Fibroblast of pulmonary artery (primary cell): ENCODE measurements at regions not wholly inside any gene's neighbourhood (a gene's known extent, or its start where the extent isn't known, plus 50 kb on each side); places are given as distances from the start of the nearest gene placed in this dataset.

ENCODE experiments used
- DNase-seq: peaks from one replicate; pipeline ENCODE4 v3.0.0-alpha.2; 2010; ENCODE audit warnings: low read depth
- H3K4me3 ChIP-seq: replicated peaks from 2 replicates; pipeline ENCODE4 v1.5.1; 2011; ENCODE audit warnings: low read depth, mild to moderate bottlenecking, control low read depth, low read length, moderate library complexity
- CTCF ChIP-seq: IDR thresholded peaks from 2 replicates; pipeline ENCODE4 v1.5.1; 2011; ENCODE audit warnings: mild to moderate bottlenecking, control low read depth, low read length, inconsistent platforms; ENCODE audit errors: missing control alignments

DNA sequence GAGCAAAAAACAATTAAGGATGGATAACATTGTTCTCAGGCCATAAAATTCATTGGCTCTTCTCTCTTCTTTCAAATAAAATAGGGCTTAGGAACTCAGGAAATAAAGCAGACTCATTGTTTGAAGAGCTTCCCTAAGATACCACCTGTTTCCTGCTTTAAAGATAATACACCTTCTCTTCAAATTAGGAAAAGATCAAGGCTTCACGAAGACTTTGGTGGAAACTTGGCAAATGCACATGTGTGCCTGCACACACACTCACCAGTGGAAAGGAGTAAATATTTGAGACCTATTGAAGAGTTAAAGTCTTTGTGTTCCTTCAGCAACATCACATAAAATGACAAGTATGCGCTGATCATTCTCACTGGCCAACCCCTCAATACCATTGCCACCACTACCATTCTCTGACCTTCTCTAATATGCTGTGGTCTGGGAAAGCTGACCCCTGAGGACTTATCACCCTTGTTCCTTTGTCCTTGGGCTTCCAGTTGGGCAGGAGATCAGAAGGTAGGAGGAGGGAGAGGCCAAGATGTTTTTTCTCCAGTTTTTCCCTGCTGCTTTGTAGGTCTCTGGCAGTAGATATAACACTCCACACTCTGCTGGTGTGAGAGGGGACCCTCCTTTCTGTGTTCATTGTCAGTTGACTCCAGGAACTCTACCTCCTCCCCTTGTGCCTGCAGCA lies 53.5 kb upstream of the SPOPL start:
- no peak for DNase-seq
- H3K4me3 ChIP-seq, result no peak overlapping the region
- no peak for TF ChIP-seq CTCF
